Ammon's horn (tissue), 1 donor: ENCODE measurements at regions not wholly inside any gene's neighbourhood (a gene's known extent, or its start where the extent isn't known, plus 50 kb on each side); places are given as distances from the start of the nearest gene placed in this dataset.
"Not testable (repeated sequence)": the region's sequence is repeated elsewhere in the genome, so short reads cannot be mapped to it uniquely, and the experiment has no call there.

ENCODE experiments used
- DNase-seq: peaks from one replicate; pipeline ENCODE4 v3.0.0-alpha.2; 2016; ENCODE audit warnings: low spot score

DNA sequence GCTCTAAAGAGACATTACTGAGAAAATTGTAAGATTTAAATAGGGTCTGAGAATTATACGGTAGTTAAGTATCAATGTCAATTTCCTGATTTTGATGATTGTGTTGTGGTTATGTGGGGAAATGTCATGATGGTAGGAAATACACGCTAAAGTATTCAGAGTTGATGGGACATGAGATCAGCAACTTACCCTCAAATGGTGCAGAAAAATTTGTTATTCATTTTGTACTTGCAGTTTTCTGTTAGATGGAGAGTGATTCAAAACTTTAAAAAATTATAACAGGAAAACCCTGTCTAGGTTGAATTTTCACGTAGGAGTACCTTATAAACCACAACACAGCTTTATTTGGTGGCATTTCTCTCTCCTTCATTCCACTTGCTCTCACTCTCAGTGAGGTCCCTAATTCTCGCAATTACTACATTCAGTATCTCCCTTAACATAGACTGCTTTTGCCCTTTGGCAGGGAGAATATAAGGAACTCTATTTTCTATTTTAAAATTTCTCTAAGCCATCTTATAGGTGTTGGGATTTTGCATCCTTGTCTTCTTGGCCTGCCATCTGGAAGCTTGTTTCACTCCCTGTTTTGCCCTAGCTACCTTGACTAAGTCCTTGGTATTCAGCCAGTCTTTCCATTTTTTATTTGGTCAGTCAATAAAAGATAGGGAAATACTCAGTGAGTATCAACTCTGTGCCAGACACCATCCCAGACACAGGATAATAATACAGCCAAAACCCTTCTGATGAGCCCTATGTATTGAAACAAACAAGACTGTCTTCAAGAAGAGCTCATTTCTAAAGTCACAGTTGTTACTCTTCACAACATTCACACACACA is 550.6 kb upstream of the ACVR2A start:
- DNase-seq: no peak

DNA sequence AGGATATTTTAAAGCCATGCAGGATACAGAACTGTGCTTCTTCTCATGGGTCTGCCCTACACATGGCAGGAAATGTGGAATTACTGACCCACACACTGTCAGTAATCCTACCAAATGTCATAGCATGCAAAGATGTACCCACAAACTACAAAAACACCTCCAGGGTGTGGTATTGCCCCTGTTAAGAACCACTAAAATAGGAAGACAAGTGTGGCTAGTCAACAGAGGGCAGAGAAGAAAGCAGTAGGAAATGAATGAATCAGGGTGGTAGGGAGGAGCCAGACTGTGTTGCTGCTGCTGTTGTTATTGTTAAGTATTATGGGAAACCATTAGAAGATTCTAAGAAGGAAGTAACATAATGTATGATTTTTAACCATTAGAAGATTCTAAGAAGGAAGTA is 556.7 kb upstream of the ACVR2A start:
- no peak for DNase-seq

DNA sequence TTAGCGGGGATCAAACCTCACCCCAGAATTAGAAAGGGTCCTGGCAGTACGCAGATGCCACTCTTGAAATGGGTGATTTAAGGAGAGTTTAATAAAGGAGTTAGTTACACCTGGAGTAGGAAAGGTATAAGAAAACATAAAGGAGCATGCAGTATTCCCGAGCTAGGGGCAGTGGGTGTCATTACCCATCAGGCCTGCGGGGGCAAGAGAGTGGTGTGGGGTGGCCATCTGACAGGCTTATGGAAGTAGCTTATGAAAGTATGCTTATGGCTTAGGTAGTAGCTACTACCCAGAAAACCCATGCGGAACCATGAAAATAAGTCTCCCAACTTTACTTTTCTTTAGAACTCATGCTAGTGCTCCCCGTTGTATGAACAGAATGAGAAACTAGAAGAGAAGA is 568.9 kb upstream of the ACVR2A start:
- no peak for DNase-seq

DNA sequence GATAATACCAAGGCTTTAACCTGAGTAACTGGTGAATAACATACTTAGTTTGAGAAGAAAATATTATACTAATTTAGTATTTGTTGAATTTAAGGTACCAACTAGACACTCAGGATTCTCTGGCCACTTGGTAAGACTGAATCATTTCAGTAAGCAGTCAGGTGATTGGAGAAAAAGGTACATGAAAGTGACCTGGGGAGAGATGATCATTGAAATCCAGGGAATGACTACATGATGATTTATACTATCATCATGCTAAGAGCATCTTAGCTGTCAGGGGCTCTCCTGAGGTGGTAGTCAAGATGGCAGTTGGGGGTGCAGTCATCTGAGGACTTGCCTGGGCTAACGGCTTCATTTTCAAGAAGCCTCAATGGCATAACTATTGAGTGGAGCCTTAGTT is 571.2 kb upstream of the ACVR2A start:
- DNase-seq: no peak

DNA sequence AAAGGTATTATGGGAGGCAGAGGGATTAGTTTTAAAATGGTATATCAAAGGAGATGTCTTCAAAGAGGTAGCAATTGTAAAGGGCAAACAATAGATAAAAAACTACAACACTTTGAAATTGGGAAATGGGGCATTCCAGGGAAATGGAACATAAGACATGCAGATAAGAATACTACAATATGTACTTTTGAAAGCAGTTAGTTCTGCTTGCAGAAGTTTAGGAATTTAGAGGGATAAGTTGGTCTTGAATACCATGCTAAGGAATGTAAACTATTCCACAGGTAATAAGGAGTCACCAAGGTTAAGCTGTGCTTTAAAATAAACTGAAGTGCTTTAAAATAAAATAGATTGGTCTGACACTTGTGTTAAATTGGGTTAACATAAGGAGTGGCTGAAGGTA is 571.7 kb upstream of the ACVR2A start:
- DNase-seq: no peak

DNA sequence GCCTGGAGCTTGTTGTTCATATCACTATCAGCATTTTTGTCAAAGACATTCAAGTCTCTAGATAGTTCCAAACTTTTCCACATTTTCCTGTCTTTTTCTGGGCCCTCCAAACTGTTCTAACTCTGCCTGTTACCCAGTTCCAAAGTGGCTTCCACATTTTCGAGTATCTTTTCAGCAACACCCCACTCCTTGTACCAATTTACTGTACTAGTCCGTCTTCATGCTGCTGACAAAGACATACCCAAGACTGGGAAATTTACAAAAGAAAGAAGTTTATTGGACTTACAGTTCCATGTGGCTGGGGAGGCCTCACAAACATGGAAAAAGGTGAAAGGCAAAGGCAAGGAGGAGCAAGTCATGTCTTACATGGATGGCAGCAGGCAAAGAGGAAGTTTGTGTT is 575.2 kb upstream of the ACVR2A start:
- DNase-seq: not testable (repeated sequence)

DNA sequence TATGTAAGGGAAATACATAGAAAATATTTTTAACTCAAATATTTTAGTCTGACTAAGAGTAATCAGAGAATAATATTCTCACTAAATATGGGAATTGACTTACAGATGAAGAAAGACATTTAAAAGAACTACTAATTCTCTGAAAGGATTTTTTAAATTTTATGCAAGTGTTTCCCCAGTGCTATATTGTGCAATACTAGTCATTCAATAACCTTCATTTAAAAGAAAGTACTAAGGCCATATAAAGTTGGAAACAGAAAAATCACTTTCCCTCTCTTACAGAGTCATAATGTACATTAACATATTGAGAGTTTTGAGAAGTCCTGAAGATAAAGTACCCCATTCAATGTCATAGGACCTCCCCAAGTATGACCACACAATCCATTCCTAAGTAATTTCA is 584.6 kb upstream of the ACVR2A start:
- DNase-seq: no peak

DNA sequence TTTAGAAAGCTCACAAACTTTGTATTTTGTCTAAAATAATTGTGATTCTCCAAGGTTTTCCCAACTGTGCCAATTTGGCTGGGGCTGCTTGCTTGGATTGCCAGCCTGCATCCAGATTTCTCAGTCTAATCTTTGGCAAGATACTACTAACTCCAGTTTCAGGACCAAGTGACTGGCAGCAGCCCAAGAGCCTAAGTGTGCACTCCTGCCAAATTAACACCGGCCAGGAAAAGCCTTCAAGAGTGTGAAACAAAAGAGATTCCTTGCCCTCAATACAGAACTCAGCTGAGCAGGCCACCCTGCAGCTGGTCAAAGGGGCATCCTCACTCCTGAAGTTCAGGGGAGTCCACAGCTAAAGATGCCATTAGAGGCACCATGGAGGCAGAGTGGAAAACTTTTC is 589.0 kb upstream of the ACVR2A start:
- DNase-seq: peak; percentile 66

DNA sequence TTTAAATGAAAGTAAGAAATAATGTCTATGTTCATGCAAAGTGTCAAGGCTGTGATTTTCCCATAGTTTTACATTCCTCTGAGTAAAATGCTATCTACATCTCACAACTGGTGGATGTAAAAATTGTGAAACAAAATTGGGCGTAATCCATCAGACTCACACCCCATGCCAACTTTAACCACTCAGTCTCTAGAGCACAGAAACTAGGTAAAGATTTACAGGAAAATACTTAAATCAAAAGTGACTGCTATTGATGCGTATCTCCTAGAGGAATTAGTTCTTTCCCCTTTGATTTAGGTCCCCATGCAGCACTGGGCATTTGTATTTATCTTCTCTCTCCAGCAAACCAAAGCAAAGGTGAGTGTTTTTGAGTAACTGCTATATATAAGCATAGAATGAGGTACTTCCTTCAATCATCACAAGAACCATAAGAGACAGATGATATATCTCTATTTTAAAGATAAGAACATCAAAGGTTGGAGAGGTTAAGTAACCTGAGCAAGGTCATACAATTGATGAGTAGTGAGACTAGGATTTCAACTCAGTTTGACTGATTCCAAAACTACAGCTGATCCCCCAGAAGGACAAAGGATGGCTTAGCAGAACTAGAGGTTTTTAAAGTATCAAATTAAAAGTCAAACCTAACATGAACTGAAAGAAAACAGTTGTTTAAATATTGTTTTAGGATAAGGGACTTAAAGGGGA is 594.0 kb upstream of the ACVR2A start:
- DNase-seq: no peak

DNA sequence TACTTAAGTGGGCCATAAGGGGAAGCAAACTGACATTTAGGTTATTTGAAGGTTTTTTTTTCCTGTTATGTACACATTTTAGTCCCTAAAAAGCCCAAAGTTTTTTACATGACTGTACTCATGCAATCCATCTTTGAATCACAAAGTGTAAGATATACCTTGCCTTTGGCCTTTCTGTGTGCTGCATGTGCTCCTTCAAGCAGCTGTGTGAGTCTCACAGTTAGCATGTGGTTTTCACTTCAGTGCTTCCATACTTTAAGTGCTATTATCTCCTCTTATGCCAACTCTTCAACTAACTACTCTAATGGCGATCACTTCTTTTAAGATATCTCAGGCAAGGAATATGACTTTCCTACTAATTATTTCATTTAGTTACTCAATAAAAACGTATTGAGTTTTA is 597.1 kb upstream of the ACVR2A start:
- no peak for DNase-seq

DNA sequence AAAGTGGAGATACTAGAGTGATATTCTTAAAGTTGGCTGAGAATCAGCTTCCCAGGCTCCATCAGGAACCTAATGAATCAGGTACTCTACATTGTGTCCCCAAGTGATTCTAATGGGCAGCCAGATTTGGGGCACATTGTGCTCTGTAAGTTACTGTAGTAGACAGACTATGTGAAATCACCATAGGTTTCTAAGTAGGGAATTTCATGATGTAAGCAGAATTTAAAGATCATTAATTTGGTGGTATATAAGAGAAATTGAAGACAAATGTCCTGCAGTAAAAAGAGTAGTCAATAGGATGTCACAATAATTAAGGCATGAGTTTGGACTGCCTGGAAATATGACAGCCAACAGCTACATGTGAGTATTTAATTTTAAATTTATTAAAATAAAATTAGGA is 602.4 kb upstream of the ACVR2A start:
- DNase-seq: no peak

DNA sequence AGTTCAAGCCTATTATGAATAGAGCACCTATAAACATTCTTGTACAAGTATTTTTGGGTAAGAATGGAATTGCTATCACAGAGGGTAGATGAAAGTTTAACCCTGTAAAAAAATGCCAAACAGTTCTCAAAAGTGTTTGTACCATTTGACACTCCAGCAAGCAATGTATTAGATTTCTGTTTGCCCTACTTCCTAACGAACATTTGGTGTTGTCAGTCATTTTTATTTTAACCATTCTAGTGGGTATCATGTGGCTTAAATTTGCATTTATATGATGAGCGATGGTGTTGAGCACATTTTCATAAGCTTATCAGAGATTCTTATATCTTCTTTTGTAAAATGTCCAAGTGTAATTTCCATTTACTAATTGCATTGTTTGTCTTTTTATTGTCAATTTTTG is 608.2 kb upstream of the ACVR2A start:
- no peak for DNase-seq

DNA sequence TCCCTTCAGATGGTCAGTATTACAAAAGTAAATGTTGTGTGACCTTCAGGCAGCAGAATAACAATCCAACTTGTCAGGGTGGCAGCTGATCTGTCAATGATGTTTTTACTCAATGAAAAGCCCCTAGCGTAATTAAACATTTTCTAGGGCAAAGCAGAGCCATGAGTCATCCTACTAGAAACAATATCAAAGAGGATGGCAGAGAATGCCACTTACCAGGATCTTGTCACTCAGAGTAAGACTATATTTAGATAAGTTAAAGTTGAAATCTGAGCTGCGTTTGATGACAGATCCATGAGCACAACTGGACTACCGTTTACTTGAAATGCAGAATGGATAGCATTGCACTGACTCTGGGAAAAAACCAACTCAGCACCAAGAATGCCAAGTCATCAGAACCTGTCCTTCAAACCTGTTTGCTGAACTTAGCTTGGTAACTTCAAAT is 612.6 kb upstream of the ACVR2A start:
- no peak for DNase-seq

DNA sequence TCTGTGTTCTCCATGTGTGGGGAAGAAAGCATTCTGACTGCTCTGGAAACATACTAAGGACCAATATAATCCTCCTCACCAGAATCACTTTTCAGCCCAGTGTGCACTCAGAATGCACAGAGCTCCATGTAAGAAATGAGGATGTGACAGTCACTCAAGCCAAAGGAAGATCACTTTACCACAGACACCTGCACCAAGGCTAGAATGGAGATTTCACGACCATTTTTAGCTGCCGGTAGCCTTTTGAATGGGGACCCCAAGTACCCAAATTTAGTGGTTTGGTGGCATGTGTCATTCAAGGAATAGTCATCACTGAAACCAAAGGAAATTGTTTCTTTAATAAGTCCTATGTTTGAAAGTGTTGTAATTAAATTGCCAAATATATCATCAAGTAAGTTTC is 613.2 kb upstream of the ACVR2A start:
- no peak for DNase-seq

DNA sequence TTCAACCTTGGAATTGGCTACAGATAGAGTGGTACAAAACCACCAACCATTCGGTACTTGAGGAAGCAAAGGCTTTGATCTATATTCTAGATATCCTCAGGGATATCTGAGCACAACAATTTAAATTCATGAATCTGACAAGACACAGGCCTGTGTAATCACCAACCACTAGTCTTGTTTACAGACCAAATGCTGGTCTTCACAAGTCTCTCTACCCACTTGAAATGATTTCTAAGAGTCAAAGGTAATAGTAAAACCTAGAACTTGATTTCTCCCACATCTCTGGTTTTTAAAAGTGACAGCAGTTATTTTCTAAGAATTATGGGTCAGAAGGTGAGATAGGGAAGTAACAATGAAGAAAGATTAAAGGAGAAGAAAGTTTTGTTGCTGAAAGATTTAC is 613.7 kb upstream of the ACVR2A start:
- DNase-seq: no peak

DNA sequence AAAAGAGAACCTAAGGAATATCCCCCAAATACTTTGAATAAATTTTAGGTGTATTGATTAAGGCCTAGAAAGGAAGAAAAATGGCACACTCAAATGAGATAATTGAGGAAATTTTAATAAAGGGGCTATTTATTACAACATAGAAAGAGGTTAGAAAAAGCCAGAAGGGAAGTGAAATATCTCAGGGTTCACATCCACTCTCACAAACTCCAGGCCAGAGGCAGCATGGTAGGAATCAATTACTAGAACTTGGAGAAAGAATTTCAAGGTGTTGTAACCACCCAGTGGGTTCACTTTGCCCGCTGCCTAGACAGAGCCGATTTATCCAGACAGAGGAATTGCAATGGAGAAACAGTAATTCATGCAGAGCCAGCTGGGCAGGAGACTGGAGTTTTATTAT is 617.5 kb upstream of the ACVR2A start:
- no peak for DNase-seq

DNA sequence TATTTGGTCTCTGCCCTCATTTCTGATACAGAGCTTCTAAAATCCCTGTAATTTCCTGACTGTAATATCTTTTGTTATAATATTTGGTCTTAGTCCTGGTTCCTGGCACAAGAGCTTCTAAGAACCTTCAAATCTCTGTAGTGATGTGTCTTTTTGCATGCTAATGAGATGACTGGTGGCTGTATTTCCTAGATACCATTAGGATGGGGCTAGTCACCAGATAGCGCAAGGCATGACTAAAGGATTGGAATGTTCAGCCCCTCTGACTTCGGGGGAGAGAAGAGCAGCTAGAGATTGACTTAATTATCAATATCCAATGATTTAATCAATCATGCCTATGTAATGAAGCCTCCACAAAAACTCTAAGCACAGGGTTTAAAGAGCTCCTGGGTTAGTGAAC is 620.8 kb upstream of the ACVR2A start:
- DNase-seq: no peak

DNA sequence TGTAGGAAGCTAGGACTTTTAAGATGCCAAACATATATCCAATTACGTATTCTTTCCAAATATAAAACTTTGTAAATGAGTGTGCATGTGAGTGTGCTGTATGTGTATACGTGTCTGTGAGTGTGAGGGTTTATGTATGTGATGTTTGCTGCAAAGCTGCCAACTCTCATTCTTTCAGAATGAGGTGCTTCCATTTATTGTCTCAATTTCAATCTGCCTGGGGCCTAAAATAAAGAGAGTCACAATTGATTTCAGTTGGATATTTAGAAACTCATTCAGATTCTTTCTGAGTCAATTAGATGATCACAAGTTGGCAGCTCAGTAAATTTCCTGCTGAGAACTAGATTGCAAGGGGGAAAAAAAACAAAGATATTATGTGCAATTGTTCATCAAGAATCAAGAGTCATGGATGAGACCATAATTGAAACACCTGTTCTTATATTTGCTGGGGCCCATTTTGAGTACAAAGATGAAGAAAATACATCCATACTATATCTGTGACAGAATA is 621.2 kb upstream of the ACVR2A start:
- DNase-seq: no peak

DNA sequence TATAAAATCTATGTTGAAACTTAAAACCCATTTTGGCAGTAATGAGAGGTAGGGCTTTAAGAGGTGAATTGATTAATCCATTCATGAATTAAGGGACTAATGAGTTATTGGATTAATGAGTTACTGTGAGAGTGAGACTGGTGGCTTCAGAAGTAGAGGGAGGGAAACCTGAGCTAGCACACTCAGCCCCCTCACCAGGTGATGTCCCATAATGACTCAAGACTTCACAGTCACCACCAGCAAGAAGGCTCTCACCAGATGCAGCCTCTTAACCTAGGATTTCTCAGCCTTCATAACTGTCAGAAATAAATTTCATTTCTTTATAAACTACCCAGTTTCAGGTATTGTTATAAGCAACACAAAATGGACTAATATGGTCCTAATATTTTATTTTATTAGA is 621.7 kb upstream of the ACVR2A start:
- DNase-seq: no peak

DNA sequence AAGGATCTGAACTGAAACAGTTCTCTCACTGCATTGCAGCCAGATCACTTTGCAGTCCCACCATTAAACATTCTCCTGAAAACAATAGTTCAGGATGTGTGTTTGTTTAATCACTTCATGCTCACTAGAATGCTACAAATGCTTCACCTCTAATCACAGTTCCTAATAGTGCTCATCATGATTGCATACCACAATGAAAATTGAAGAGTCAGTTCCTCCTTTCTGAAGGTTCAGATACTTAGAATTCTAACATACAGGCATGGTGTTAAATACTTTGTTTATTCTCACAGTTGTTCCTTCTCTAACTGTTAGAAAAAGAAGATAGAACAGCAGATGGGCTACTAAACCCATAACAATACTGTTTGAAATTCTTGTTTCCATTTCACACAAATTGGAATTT is 622.3 kb upstream of the ACVR2A start:
- DNase-seq: no peak

DNA sequence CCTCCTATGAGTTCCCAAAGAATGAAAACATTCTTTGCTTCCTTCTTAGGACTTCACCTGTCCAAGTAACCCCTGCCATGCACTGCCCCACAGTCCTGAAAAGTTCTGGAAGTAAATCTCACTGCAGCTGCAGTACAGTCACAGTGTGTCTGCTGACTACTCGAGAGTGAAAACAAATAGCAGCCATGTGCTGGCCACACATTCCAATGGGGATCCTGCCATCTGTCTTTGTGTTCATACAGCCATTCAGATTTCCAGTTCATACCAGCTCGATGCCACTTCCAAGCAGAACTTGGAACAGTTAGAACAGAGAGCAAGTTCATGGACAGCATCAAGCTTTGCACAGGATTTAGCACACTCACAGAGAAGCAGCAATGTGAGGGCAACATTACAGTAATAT is 629.9 kb upstream of the ACVR2A start:
- peak; percentile 12 for DNase-seq

DNA sequence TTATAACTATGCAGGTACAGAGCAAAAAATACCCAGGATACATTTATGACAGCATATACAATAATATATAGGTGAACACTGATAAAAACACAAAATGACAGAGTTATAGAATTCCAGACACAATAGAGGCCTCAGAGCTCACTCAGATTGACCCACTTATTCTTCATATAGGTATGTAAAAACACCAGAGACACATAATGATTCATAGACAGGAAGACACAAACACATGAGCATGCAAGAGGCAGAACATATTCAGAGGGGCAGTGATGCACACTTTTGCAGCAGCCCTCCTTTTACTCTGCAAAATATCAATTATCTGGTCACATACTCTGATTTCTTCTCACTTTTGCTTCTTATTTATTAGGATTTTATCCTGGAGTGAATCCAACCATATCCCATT is 633.3 kb upstream of the ACVR2A start:
- no peak for DNase-seq

DNA sequence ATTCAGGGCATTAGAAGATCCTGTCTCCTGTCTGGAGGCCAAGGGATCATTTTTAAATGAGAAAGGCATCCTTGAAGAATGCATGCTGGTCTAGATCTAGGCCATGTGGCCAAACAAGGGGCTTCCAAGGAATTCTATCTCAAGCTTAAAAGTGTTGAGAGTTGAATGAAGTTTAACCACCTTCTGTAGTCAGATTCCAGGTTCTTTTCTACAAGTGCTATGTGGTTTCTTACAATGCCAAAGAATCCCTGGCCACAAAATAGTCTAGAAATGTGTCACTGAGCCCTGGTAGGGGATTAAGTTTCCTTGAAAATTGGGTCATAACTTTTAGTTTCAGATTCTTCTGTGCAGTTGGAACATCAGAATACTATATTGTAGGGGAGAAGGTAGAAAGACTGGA is 640.7 kb upstream of the ACVR2A start:
- no peak for DNase-seq
